ENCODE measurements at regions not wholly inside any gene's neighbourhood (a gene's known extent, or its start where the extent isn't known, plus 50 kb on each side); places are given as distances from the start of the nearest gene placed in this dataset.

GRCh38 chr12:22746720-22747119 lies 121.7 kb downstream of the ETNK1 start:
- Histone ChIP-seq H3K36me3 (ENCODE audit: control insufficient read depth in 2 of 2, insufficient read depth in 1 of 2, low read length in 2 of 2) (no peaks in the 10 kb centered on the region), H3K4me3 (ENCODE audit: low read depth, low read length) (no peak overlapping the region), H3K4me1 (ENCODE audit: control insufficient read depth, insufficient read depth, low read length) (no peaks in the 10 kb centered on the region), H3K9me3 (ENCODE audit: control insufficient read depth, insufficient read depth, low read depth, low read length) (no peaks in the 10 kb centered on the region), H3K27ac (ENCODE audit: extremely low read depth, low read depth, low read length) (no peak overlapping the region)
- ChIA-PET CTCF (interaction anchor here (0.6 kb wide), 1 partner anchor 664 kb away, joined by 4 read pairs; no protein-coding TSS in a partner anchor), POLR2A (no interaction called here)
- no peak for TF ChIP-seq ZFP69B (tag by site-specific recombination; IDR thresholded peaks at IDR 0.05)
- TF ChIP-seq ZBTB44 (tag by site-specific recombination; IDR thresholded peaks at IDR 0.05), result no peak
- TF ChIP-seq ZNF837 (tag by site-specific recombination; IDR thresholded peaks at IDR 0.05), result no peak

- H3K9me3 ChIP-seq (ENCODE audit: control insufficient read depth, insufficient read depth, low read depth, low read length), result no peaks in the 10 kb centered on the region
- no peak overlapping the region for H3K4me3 ChIP-seq (ENCODE audit: low read depth, low read length)
- H3K36me3 ChIP-seq (ENCODE audit: control insufficient read depth in 2 of 2, insufficient read depth in 1 of 2, low read length in 2 of 2), result no peaks in the 10 kb centered on the region
- CTCF ChIA-PET, result no interaction called here
- TF ChIP-seq ZNF513 (tag by site-specific recombination; IDR thresholded peaks at IDR 0.05), result peak; percentile 27; the same call in 1 of the 2 replicates
- no peak for TF ChIP-seq ZBTB8A (tag by site-specific recombination; IDR thresholded peaks at IDR 0.05)
- no peak overlapping the region for H3K27ac ChIP-seq (ENCODE audit: extremely low read depth, low read depth, low read length)
- POLR2A ChIA-PET, result no interaction called here
- H3K4me1 ChIP-seq (ENCODE audit: control insufficient read depth, insufficient read depth, low read length), result no peaks in the 10 kb centered on the region
These were observed 130.7 kb downstream of the ETNK1 start for GRCh38 chr12:22755629-22756028.

- Histone ChIP-seq H3K36me3 (ENCODE audit: control insufficient read depth in 2 of 2, insufficient read depth in 1 of 2, low read length in 2 of 2) (no peaks in the 10 kb centered on the region), H3K4me3 (ENCODE audit: low read depth, low read length) (no peak overlapping the region), H3K9me3 (ENCODE audit: control insufficient read depth, insufficient read depth, low read depth, low read length) (no peaks in the 10 kb centered on the region), H3K4me1 (ENCODE audit: control insufficient read depth, insufficient read depth, low read length) (no peaks in the 10 kb centered on the region), H3K27ac (ENCODE audit: extremely low read depth, low read depth, low read length) (no peak overlapping the region)
- ChIA-PET POLR2A (no interaction called here), CTCF (interaction anchor here (0.6 kb wide), 1 partner anchor 31 kb away, joined by 4 read pairs; no protein-coding TSS in a partner anchor)
- no peak for TF ChIP-seq BCL11A (tag by site-specific recombination; IDR thresholded peaks at IDR 0.05; ENCODE audit: low read depth)
- no peak for TF ChIP-seq ZNF280C (tag by site-specific recombination; IDR thresholded peaks at IDR 0.05)
- TF ChIP-seq ZNF366 (tag by site-specific recombination; conservative IDR thresholded peaks at IDR 0.05), result no peak
- no peak for TF ChIP-seq ZNF354C (tag by site-specific recombination; IDR thresholded peaks at IDR 0.05; ENCODE audit: borderline replicate concordance, low read depth)
- TF ChIP-seq ZFP37 (tag by site-specific recombination; IDR thresholded peaks at IDR 0.05), result no peak
- TF ChIP-seq ZNF148 (tag by site-specific recombination; IDR thresholded peaks at IDR 0.05; ENCODE audit: borderline replicate concordance), result no peak
- no peak for TF ChIP-seq ZNF362 (tag by site-specific recombination; IDR thresholded peaks at IDR 0.05)
- TF ChIP-seq WT1 (tag by site-specific recombination; IDR thresholded peaks at IDR 0.05), result no peak
- no peak for TF ChIP-seq CTCF (tag by site-specific recombination; IDR thresholded peaks at IDR 0.05)
- no peak for TF ChIP-seq ZNF768 (tag by site-specific recombination; IDR thresholded peaks at IDR 0.05)
These were observed 135.1 kb downstream of the ETNK1 start for GRCh38 chr12:22759769-22760674.
